ENCODE measurements at regions not wholly inside any gene's neighbourhood (a gene's known extent, or its start where the extent isn't known, plus 50 kb on each side); places are given as distances from the start of the nearest gene placed in this dataset.

GRCh38 chr5:6861667-6862066 is 148.4 kb downstream of the TENT4A start:
- no peaks in the 10 kb centered on the region for H3K36me3 ChIP-seq
- no peak for DNase-seq (ENCODE audit: low read depth in 1 of 2, low spot score in 1 of 2)
- H3K27me3 ChIP-seq = no peaks in the 10 kb centered on the region
- no peaks in the 10 kb centered on the region for H3K9me3 ChIP-seq (ENCODE audit: low read depth)
- H3K4me3 ChIP-seq = no peak overlapping the region
- no peaks in the 10 kb centered on the region for H3K4me1 ChIP-seq (ENCODE audit: low read depth)
- H3K27ac ChIP-seq = no peak overlapping the region
- TF ChIP-seq CTCF (IDR thresholded peaks at IDR 0.05; ENCODE audit: low read depth, low read length) = no peak

GRCh38 chr5:6862306-6862705 is 149.1 kb downstream of the TENT4A start:
- no peak for TF ChIP-seq CTCF (IDR thresholded peaks at IDR 0.05; ENCODE audit: low read depth, low read length)
- Histone ChIP-seq H3K9me3 (ENCODE audit: low read depth) (no peaks in the 10 kb centered on the region), H3K4me1 (ENCODE audit: low read depth) (no peaks in the 10 kb centered on the region), H3K27me3 (no peaks in the 10 kb centered on the region), H3K27ac (no peak overlapping the region), H3K4me3 (no peak overlapping the region), H3K36me3 (no peaks in the 10 kb centered on the region)
- DNase-seq (ENCODE audit: low read depth in 1 of 2, low spot score in 1 of 2) = no peak

- H3K27ac ChIP-seq = no peak overlapping the region
- no peaks in the 10 kb centered on the region for H3K9me3 ChIP-seq (ENCODE audit: low read depth)
- H3K27me3 ChIP-seq = no peaks in the 10 kb centered on the region
- H3K36me3 ChIP-seq = no peaks in the 10 kb centered on the region
- no peak for DNase-seq (ENCODE audit: low read depth in 1 of 2, low spot score in 1 of 2)
- H3K4me1 ChIP-seq (ENCODE audit: low read depth) = no peaks in the 10 kb centered on the region
- no peak overlapping the region for H3K4me3 ChIP-seq
- no peak for TF ChIP-seq CTCF (IDR thresholded peaks at IDR 0.05; ENCODE audit: low read depth, low read length)
Observed at GRCh38 chr5:6867712-6868111, 154.5 kb downstream of the TENT4A start.

GRCh38 chr5:6868171-6868570 is 154.9 kb downstream of the TENT4A start:
- Histone ChIP-seq H3K4me3 (no peak overlapping the region), H3K27ac (no peak overlapping the region), H3K27me3 (no peaks in the 10 kb centered on the region), H3K4me1 (ENCODE audit: low read depth) (no peaks in the 10 kb centered on the region), H3K36me3 (no peaks in the 10 kb centered on the region), H3K9me3 (ENCODE audit: low read depth) (no peaks in the 10 kb centered on the region)
- no peak for DNase-seq (ENCODE audit: low read depth in 1 of 2, low spot score in 1 of 2)
- no peak for TF ChIP-seq CTCF (IDR thresholded peaks at IDR 0.05; ENCODE audit: low read depth, low read length)

GRCh38 chr5:6868575-6869215 is 155.5 kb downstream of the TENT4A start:
- H3K4me3 ChIP-seq = no peak overlapping the region
- no peaks in the 10 kb centered on the region for H3K4me1 ChIP-seq (ENCODE audit: low read depth)
- no peaks in the 10 kb centered on the region for H3K27me3 ChIP-seq
- no peak for TF ChIP-seq CTCF (IDR thresholded peaks at IDR 0.05; ENCODE audit: low read depth, low read length)
- DNase-seq (ENCODE audit: low read depth in 1 of 2, low spot score in 1 of 2) = no peak
- no peaks in the 10 kb centered on the region for H3K9me3 ChIP-seq (ENCODE audit: low read depth)
- no peak overlapping the region for H3K27ac ChIP-seq
- no peaks in the 10 kb centered on the region for H3K36me3 ChIP-seq
